Middle frontal gyrus (tissue), 1 donor: ENCODE measurements at regions not wholly inside any gene's neighbourhood (a gene's known extent, or its start where the extent isn't known, plus 50 kb on each side); places are given as distances from the start of the nearest gene placed in this dataset.

Experiments used
- DNase-seq: peaks from one replicate; pipeline ENCODE4 v3.0.0-alpha.2; 2015; ENCODE audit warnings: low spot score; ENCODE audit errors: extremely low spot score

GRCh38 chr9:88233091-88233490, 94.8 kb upstream of the SPATA31C2 start:
- no peak for DNase-seq

- DNase-seq = no peak
Observed at GRCh38 chr9:88230612-88231011, 92.3 kb upstream of the SPATA31C2 start.

GRCh38 chr9:88229434-88229833, 91.2 kb upstream of the SPATA31C2 start:
- DNase-seq = no peak

- no peak for DNase-seq
Observed at GRCh38 chr9:88224938-88225337, 86.7 kb upstream of the SPATA31C2 start.

DNA sequence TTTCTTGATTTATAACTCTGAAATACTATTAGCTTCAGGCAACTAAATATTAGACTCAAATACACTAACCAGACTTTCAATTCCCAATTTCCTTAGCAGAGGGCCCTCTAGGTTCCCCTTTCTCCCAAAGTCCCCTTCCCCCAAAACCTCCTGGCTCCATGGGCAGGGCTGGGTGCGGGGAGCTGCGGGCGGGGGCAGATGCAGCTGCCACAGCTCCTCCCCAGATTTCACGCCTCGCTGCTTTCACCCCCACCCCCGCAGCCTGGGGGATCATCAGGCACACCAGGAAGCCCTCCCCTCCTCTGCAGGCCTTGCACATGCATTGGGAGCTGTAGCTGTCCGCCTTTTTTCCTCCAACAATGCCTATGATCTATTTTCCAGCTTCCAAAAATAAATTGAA, 82.8 kb upstream of the SPATA31C2 start:
- no peak for DNase-seq

GRCh38 chr9:88220652-88221051, 82.4 kb upstream of the SPATA31C2 start:
- no peak for DNase-seq

DNA sequence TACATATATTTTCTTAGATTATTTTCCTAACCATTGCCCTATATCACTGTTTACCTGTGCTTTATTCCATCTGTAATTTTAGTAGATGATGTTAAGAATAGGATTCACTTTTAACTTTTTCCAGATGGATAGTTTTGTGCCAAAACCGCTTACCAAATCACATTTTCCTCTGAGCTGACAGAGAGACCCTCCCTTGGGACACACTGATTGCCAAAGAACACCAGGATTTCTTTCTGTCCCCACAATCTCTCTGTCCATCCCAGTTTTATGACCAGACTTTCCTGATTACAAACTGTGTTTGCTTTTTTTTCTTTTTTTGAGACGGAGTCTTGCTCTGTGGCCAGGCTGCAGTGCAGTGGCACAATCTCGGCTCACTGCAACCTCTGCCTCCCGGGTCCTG, 81.3 kb upstream of the SPATA31C2 start:
- no peak for DNase-seq

- no peak for DNase-seq
Observed at GRCh38 chr9:88218726-88219125, 80.5 kb upstream of the SPATA31C2 start.

GRCh38 chr9:88216126-88216995, 78.1 kb upstream of the SPATA31C2 start:
- DNase-seq = no peak

GRCh38 chr9:88215196-88216125, 77.2 kb upstream of the SPATA31C2 start:
- DNase-seq = no peak

DNA sequence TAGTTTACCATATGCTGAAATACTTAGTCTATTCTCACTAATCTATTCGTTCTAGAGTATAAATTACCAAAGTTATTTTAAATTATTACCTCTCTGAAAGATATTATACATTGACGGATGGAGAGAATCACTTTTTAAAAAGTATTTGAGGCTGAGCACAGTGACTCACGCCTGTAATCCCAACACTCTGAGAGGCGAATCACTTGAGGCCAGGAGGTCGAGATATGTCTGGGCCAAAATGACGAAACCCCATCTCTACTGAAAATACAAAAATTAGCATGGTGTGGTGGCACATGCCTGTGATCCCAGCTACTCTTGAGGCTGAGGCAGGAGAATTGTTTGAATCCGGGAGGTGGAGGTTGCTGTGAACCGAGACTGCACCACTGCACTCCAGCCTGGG, 64.0 kb upstream of the SPATA31C2 start:
- DNase-seq = no peak

DNA sequence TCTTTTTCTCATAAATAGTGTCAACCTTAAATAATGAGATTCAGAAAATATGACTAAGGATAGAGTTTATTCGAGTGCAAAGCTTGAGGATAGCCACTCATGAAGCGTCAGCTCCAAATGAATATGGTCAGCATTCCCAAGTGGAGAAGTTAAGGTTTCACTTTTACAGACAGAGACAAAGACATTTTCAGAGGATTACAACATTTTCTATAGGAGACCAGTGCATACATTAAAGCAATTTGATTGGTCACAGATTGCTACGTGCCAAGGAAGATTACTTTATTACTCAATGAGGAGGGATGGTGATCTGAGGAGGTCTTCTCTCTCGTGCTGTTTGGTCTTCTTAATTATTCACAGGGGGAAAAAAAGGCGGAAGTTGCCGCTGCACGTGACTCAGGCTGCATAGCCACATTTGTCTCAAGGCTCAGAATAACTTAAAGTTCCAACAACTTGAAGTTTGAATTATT, 60.1 kb upstream of the SPATA31C2 start:
- no peak for DNase-seq

DNA sequence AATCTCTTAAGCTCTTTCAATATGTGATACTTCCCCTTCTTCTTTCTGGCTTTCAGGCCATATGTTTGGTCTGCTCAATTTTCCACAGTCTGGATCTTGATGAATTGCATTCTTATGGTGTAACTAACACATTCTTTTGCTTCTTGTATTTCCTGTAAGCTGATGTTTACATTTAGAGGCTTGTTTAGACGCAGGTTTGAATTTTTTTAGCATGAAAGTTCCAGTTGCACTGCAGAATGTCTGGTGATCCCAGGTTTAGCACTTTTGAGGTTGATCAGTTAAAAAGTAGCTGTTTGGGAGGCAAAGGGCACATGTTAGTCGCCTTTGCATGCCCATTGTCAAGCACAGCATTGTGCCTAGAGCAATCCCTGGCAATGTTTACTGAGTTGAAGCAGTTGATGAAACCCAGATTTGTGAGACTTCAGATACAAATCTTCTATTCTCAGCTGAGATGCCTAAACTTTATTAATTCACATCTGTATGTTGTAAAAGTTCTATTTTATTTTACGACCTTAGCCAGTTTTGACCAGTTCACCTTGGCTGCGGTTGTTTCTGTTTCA, 59.6 kb upstream of the SPATA31C2 start:
- no peak for DNase-seq

DNA sequence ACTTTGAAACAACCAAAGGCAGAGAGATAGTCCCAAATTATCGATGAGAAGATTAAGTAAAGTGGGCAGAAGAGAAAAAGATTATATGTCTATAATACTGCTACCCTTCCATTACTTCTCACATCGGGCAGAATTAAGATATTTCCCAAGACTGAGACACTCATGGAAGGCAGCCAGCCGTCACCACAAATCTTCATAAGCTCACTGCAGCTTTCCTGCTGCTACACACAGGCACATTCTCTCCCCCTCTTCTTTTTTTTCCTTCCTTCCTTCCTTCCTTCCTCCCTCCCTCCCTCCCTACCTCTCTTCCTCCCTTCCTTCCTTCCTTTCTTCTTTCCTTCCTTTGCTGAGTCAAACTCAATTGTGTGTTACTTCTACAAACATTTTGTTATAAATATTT, 58.7 kb upstream of the SPATA31C2 start:
- DNase-seq = no peak

DNA sequence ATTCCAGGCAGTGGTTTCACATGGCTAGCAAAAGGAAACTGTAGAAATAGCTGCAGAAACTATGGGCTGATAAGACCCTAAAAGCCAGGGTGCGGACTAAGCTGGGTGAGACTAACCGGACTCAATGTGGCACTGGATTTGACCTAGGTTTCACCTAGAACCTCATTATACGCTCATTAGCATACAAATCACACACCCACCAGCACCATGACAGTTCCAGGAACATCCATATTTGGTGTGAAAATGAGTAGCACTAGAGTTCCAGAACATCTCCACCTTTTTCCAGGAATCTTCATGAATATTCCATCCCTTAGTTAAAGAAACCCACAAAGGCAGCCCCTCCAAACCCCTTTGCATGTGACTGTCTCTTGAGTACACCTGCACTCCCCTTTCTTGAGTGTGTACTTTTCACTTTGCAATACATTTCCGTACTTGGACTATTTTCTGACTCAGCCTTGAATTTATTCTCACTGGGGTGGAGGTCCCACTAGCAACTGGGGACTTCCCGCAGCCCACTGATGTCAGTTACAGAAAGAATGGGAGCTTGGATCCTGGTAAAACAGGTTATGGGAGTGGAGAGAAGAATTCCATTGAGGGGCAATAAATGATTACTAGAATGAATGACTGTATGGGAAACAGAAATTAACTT, 58.0 kb upstream of the SPATA31C2 start:
- no peak for DNase-seq

- DNase-seq = no peak
Observed at GRCh38 chr9:88193766-88194165, 55.5 kb upstream of the SPATA31C2 start.

DNA sequence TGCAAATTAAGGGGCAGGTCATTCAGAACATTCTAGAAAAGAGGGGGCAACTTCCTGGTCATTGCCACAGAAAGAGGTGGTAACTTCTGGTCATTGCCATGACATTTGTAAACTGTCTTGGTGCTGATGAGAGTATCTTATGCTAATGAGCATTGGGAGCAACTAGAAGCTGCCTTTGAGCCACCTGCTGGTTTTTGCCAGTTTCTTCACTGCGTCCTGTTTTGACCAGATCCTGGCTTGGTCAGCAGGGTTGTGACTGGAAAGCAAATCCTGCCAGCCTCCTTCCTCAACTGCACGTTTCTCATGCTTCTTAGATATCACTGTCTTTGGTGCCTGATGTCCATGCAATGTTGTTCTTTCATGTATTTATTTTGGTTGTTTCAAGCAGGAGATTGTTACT, 53.2 kb upstream of the SPATA31C2 start:
- DNase-seq = no peak

DNA sequence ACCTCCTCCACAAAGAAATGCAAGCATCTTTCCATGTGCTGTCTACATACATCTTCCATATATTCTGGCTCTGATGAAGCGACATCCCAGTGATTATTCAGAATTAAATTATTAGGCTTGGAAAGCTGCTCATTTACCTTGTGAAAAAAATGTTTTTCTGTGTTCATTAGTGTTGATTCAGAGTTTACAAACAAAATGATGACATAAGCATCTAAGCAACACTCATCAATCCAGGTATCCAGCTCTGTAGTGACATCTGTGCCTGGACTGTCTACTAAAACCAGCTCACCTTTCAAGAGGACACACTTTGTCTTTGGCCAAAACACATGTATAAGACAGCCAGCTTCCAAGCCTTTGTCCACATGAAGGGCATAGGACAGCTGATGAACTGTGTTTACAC, 51.1 kb upstream of the SPATA31C2 start:
- no peak for DNase-seq
